Endodermal cell (in vitro differentiated cells): ENCODE measurements at regions not wholly inside any gene's neighbourhood (a gene's known extent, or its start where the extent isn't known, plus 50 kb on each side); places are given as distances from the start of the nearest gene placed in this dataset.

Experiments
- DNase-seq: peaks from one replicate; pipeline ENCODE4 v3.0.0-alpha.2; 2017
- H3K27ac ChIP-seq: 2 replicates; pipeline ENCODE4 v1.5.1; 2013; ENCODE audit warnings: mild to moderate bottlenecking, low read depth, low read length, moderate library complexity
- H3K27me3 ChIP-seq: 2 replicates; pipeline ENCODE4 v1.6.1; 2013; ENCODE audit warnings: mild to moderate bottlenecking, low read length, moderate library complexity; ENCODE audit not compliant: insufficient read depth, control insufficient read depth, poor library complexity, severe bottlenecking
- H3K36me3 ChIP-seq: 2 replicates; pipeline ENCODE4 v1.7.0; 2013; ENCODE audit warnings: mild to moderate bottlenecking, low read length, moderate library complexity; ENCODE audit not compliant: control insufficient read depth, insufficient read depth
- H3K4me1 ChIP-seq: one replicate; pipeline ENCODE4 v1.7.0; 2013; ENCODE audit warnings: low read length; ENCODE audit not compliant: control insufficient read depth, insufficient read depth
- H3K4me3 ChIP-seq: 2 replicates; pipeline ENCODE4 v1.5.1; 2013; ENCODE audit warnings: mild to moderate bottlenecking, low read length, moderate library complexity
- H3K9ac ChIP-seq: 2 replicates; pipeline ENCODE4 v1.6.1; 2013; ENCODE audit warnings: mild to moderate bottlenecking, low read length, moderate library complexity; ENCODE audit not compliant: poor library complexity, severe bottlenecking; ENCODE audit errors: extremely low read depth
- H3K9me3 ChIP-seq: 2 replicates; pipeline ENCODE4 v1.6.1; 2013; ENCODE audit warnings: mild to moderate bottlenecking, low read length, moderate library complexity; ENCODE audit not compliant: control insufficient read depth
- H3K27ac Mint-ChIP-seq: 2 replicates; pipeline ENCODE4 v1.8.0; 2020; ENCODE audit warnings: mixed read lengths
- H3K27me3 Mint-ChIP-seq: 2 replicates; pipeline ENCODE4 v1.8.0; 2021; ENCODE audit warnings: mild to moderate bottlenecking, mixed read lengths; ENCODE audit not compliant: insufficient read depth
- H3K36me3 Mint-ChIP-seq: 2 replicates; pipeline ENCODE4 v1.8.0; 2020; ENCODE audit warnings: low read depth, mixed read lengths
- H3K4me1 Mint-ChIP-seq: 2 replicates; pipeline ENCODE4 v1.8.0; 2020; ENCODE audit warnings: mixed read lengths
- H3K4me3 Mint-ChIP-seq: 2 replicates; pipeline ENCODE4 v1.8.0; 2020; ENCODE audit warnings: mild to moderate bottlenecking, moderate library complexity, mixed read lengths
- H3K9me3 Mint-ChIP-seq: 2 replicates; pipeline ENCODE4 v1.8.0; 2020; ENCODE audit warnings: mild to moderate bottlenecking, mixed read lengths
- WGBS, 2 experiments: methylation state at CpG; one replicate each; pipeline versions ENCODE4 v1.1.5 to v1.1.7; 2013; ENCODE audit warnings: missing lambda C conversion rate in 2 of 2, mixed read lengths in 1 of 2; ENCODE audit not compliant: insufficient coverage in 1 of 2, insufficient read length in 1 of 2; 5-methylcytosine and 5-hydroxymethylcytosine counted together
- TF ChIP-seq, protein P1 (sequence below): fragments of 200-600 bp; sonication (generic); conservative IDR thresholded peaks from 2 replicates; pipeline ENCODE4 v1.5.0; 2021; ENCODE audit warnings: antibody characterized with exemption, mild to moderate bottlenecking

GRCh38 chr2:138418453-138418852, 83.1 kb upstream of the SPOPL start:
- TF ChIP-seq, protein P1, sequence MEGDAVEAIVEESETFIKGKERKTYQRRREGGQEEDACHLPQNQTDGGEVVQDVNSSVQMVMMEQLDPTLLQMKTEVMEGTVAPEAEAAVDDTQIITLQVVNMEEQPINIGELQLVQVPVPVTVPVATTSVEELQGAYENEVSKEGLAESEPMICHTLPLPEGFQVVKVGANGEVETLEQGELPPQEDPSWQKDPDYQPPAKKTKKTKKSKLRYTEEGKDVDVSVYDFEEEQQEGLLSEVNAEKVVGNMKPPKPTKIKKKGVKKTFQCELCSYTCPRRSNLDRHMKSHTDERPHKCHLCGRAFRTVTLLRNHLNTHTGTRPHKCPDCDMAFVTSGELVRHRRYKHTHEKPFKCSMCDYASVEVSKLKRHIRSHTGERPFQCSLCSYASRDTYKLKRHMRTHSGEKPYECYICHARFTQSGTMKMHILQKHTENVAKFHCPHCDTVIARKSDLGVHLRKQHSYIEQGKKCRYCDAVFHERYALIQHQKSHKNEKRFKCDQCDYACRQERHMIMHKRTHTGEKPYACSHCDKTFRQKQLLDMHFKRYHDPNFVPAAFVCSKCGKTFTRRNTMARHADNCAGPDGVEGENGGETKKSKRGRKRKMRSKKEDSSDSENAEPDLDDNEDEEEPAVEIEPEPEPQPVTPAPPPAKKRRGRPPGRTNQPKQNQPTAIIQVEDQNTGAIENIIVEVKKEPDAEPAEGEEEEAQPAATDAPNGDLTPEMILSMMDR = no peak
- WGBS, 2 experiments = 94 to 100% methylated on average over 1 to 2 of the region's 2 CpGs
- DNase-seq = no peak
- no peaks in the 10 kb centered on the region for H3K27me3 ChIP-seq
- no peaks in the 10 kb centered on the region for H3K4me1 ChIP-seq
- Mint-ChIP-seq H3K36me3 (no peaks in the 10 kb centered on the region), H3K4me3 (no peak overlapping the region), H3K27ac (no peak overlapping the region), H3K9me3 (peaks cover 2% of the 10 kb centered on the region), H3K4me1 (no peaks in the 10 kb centered on the region), H3K27me3 (no peaks in the 10 kb centered on the region)
- no peak overlapping the region for H3K27ac ChIP-seq
- no peak overlapping the region for H3K9ac ChIP-seq
- H3K9me3 ChIP-seq = no peaks in the 10 kb centered on the region
- H3K36me3 ChIP-seq = no peaks in the 10 kb centered on the region
- H3K4me3 ChIP-seq = no peak overlapping the region

GRCh38 chr2:138421315-138421970, 80.1 kb upstream of the SPOPL start:
- Histone ChIP-seq H3K9me3 (peaks cover 8% of the 10 kb centered on the region), H3K4me1 (no peaks in the 10 kb centered on the region), H3K27ac (no peak overlapping the region), H3K9ac (no peak overlapping the region), H3K27me3 (no peaks in the 10 kb centered on the region), H3K36me3 (no peaks in the 10 kb centered on the region), H3K4me3 (no peak overlapping the region)
- no peak overlapping the region for H3K27ac Mint-ChIP-seq
- no peak overlapping the region for H3K4me3 Mint-ChIP-seq
- no peaks in the 10 kb centered on the region for H3K27me3 Mint-ChIP-seq
- 77 to 85% methylated on average over 1 to 3 of the region's 3 CpGs for WGBS, 2 experiments
- no peaks in the 10 kb centered on the region for H3K4me1 Mint-ChIP-seq
- no peak for DNase-seq
- TF ChIP-seq, protein P1 = no peak
- peaks cover 11% of the 10 kb centered on the region for H3K36me3 Mint-ChIP-seq
- peaks cover 20% of the 10 kb centered on the region for H3K9me3 Mint-ChIP-seq

DNA sequence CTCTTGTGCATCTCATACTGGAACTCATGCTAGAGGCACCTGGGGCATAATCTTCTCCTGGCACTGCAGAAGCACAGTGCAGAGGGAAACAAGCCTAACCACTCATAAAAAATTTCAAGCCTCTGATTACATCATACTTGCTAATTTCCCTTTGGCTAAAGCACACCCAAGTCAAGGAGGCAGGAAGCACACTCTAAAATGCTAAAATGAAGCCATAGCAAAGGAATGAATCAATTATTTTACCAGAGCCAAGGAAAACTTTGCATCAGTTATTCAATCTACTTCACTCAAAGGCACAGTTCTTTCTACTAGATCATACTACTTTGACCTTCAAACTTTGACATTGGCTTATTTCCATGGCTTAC, 79.6 kb upstream of the SPOPL start:
- no peaks in the 10 kb centered on the region for H3K36me3 ChIP-seq
- DNase-seq = no peak
- TF ChIP-seq, protein P1 = no peak
- no peak overlapping the region for H3K4me3 ChIP-seq
- no peaks in the 10 kb centered on the region for H3K4me1 ChIP-seq
- Mint-ChIP-seq H3K27ac (no peak overlapping the region), H3K36me3 (peaks cover 11% of the 10 kb centered on the region), H3K4me1 (no peaks in the 10 kb centered on the region), H3K4me3 (no peak overlapping the region), H3K9me3 (peaks cover 25% of the 10 kb centered on the region), H3K27me3 (no peaks in the 10 kb centered on the region)
- H3K9me3 ChIP-seq = peaks cover 14% of the 10 kb centered on the region
- H3K9ac ChIP-seq = no peak overlapping the region
- no peak overlapping the region for H3K27ac ChIP-seq
- H3K27me3 ChIP-seq = no peaks in the 10 kb centered on the region
